ENCODE measurements at regions not wholly inside any gene's neighbourhood (a gene's known extent, or its start where the extent isn't known, plus 50 kb on each side); places are given as distances from the start of the nearest gene placed in this dataset.

DNA sequence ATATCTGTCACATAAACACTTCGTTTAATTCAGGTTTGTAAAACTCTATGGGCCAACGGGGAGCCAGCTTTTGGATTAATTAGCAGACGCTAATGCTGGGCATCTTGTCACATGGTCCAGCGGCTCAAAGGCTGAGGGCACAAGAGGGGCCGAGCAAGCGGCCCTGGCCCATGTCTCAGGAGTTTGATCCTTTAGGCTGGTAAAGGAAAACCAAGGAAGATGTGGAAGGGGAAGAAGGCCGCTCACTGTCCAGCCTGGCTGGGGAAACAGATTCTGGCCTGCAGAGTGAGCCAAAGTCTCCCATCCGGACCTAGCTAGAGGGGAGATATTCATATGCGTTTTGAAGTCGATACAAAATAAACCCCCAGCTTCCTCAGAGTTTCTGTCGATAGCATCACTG, 248.6 kb upstream of the SIX2 start:
- no peaks in the 10 kb centered on the region for H3K36me3 Mint-ChIP-seq (ENCODE audit: low read depth)
- no peak for ATAC-seq
- H3K27ac Mint-ChIP-seq, result no peak overlapping the region
- DNase-seq, result no peak
- H3K4me3 Mint-ChIP-seq, result no peak overlapping the region
- peaks cover under 1% of the 10 kb centered on the region for H3K4me1 Mint-ChIP-seq
- H3K27me3 Mint-ChIP-seq, result peaks cover 3% of the 10 kb centered on the region
- no peaks in the 10 kb centered on the region for H3K9me3 Mint-ChIP-seq

DNA sequence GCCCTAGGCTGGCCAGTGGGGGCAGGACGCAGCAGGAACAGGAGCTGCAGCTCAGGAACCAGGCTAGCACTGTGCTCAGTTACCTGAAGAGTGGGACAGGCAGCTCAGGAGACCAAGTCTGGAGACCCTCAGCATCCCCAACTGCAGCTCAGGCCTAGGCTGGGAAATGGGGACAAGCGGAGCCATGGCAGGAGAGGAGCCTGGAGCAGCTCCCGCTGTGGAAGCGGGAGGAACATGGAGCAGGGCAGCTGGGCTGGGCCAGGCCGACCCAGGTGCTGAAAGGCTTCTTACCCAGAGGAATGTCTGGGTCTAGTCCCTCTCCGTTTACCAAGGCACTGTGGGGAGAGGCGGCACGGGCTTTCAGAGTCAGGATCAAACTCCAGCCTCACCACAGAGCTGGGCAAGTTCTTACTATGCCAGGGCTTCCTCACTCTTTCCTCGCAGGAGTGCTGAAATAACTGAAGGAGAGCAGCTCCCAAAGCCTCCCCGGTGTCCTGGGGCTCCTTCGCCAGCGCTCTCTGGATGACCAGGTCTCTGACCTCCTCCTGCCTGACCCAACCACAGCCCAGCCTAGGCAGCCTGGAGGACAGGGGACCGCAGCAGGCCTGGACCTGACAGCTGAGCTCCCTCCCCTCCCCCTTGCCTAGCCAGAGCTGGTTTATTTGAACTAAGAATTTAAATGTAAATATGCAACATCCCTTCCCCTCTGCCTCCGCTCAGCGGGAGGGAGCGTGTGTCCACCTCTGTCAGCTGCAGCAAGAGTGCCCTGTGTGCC, 247.8 kb upstream of the SIX2 start:
- ATAC-seq, result no peak
- no peaks in the 10 kb centered on the region for H3K27me3 Mint-ChIP-seq
- no peak overlapping the region for H3K4me3 Mint-ChIP-seq
- no peaks in the 10 kb centered on the region for H3K4me1 Mint-ChIP-seq
- no peak for DNase-seq
- H3K9me3 Mint-ChIP-seq, result no peaks in the 10 kb centered on the region
- no peaks in the 10 kb centered on the region for H3K36me3 Mint-ChIP-seq (ENCODE audit: low read depth)
- no peak overlapping the region for H3K27ac Mint-ChIP-seq

DNA sequence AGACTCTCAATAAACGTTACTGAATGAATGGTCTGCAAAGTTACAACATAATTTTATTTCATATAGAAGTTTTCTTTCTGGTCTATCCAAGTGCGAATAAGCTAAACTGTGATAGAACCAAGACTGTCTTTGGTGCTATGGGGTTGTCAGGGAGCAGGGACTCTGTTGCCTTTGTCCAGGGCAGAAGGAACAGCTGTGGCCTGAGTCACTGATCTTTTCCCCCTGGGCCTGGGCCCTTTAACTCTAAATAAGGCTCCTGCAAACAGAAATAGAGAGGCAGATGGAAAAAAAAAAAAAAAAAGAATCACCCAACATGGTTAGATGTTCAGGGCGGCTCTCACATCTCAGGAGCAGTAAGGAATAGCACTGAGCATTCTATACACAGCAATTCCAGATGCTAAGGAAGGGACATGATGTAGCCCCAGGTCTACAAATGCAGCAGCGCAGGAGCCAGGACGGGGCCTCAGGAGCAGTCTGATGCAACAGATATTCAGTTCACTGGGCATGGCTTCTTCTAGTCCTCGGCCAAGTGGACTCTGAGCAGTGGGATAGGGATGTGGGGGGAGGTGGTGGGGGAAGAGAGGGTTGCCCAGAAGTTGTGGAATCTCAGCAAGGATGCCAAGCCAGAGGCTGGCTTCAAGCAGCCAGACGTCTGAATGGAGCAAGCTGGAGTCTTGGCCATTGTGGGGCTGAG, 247.1 kb upstream of the SIX2 start:
- no peaks in the 10 kb centered on the region for H3K4me1 Mint-ChIP-seq
- no peak for DNase-seq
- H3K36me3 Mint-ChIP-seq (ENCODE audit: low read depth), result no peaks in the 10 kb centered on the region
- H3K9me3 Mint-ChIP-seq, result no peaks in the 10 kb centered on the region
- no peak overlapping the region for H3K27ac Mint-ChIP-seq
- ATAC-seq, result no peak
- H3K4me3 Mint-ChIP-seq, result no peak overlapping the region
- no peaks in the 10 kb centered on the region for H3K27me3 Mint-ChIP-seq

DNA sequence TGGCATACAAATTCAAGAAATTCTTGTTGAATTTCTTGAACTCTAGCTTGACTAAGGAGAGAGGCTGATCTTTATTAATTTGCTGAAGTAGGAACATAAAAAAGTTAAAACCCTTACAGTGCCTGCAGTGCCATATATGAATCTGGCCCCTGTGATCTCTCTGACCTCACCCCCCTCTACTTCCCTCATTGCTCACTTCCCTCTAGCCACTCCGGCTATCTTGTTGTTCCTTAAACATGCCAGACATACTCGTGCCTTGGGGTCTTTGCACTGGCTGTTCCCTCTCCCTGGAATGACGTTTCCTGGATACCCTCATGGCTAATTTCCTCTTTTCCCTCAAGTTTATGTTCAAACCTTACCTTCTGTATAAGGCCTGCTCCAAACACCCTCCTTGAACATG, 246.3 kb upstream of the SIX2 start:
- no peak for DNase-seq
- H3K9me3 Mint-ChIP-seq, result no peaks in the 10 kb centered on the region
- no peak overlapping the region for H3K4me3 Mint-ChIP-seq
- H3K27ac Mint-ChIP-seq, result no peak overlapping the region
- H3K27me3 Mint-ChIP-seq, result peaks cover 2% of the 10 kb centered on the region
- no peaks in the 10 kb centered on the region for H3K36me3 Mint-ChIP-seq (ENCODE audit: low read depth)
- H3K4me1 Mint-ChIP-seq, result no peaks in the 10 kb centered on the region
- ATAC-seq, result no peak

DNA sequence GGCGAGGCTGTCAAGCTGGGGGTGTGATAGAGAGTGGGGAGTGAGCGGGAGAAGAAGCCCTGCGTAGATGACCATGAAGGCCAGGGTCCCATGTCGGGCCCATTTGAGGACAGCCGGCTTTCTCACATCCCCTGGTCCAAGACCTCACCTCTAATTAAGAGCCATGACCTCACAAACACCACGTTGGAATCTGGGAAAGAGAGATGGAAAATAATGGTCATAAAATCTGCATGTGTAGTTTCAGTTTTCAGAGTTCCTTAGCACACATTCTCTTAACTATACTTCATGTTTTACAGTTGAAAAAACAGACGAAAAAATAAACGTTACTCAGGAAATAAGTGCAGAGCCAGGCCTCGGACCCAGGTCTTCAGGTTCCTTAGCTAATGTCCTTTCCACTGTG, 244.8 kb upstream of the SIX2 start:
- Mint-ChIP-seq H3K36me3 (ENCODE audit: low read depth) (no peaks in the 10 kb centered on the region), H3K27ac (no peak overlapping the region), H3K4me3 (no peak overlapping the region), H3K27me3 (peaks cover 4% of the 10 kb centered on the region), H3K4me1 (no peaks in the 10 kb centered on the region), H3K9me3 (no peaks in the 10 kb centered on the region)
- DNase-seq (no peak), ATAC-seq (no peak)

DNA sequence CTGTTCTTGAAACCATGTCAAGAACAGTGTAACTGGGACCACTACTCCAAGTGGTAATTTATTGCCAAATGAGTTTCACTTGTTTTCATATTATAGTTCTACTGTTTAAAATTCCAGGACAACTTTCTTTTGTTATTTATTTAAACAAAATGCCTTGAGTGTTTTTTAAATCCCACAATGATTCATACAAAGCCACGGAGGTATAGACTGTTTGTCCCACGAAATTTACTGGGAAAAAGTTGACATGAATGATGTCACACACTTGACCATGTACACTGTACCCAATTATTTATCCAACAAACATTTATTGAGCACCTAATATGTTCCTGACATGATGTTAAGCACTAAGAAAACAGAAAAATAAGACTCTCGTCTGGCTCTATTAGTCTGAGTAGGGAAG, 243.9 kb upstream of the SIX2 start:
- no peak overlapping the region for H3K27ac Mint-ChIP-seq
- ATAC-seq, result no peak
- no peaks in the 10 kb centered on the region for H3K36me3 Mint-ChIP-seq (ENCODE audit: low read depth)
- H3K9me3 Mint-ChIP-seq, result no peaks in the 10 kb centered on the region
- no peak for DNase-seq
- H3K4me3 Mint-ChIP-seq, result no peak overlapping the region
- H3K27me3 Mint-ChIP-seq, result peaks cover 6% of the 10 kb centered on the region
- no peaks in the 10 kb centered on the region for H3K4me1 Mint-ChIP-seq

DNA sequence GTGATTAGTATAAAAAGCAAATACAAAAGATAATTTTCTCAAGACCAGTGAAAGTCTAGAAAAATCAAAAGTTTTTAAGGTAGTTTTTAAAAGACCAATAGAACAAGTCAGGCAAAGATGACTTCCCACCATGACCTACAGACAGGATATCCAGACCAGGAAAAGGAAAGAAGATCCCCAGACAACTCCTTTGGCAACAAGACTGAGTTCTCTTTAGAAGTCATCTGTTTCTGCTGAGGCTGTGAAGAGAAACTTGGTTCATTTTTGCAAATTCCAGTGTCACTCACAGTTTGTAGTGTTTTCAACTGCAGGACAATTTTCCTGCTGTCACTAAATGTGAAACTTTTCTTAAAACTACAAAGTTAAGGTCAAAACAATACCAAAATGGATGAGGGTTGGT, 240.9 kb upstream of the SIX2 start:
- Mint-ChIP-seq H3K27ac (no peak overlapping the region), H3K27me3 (peaks cover 6% of the 10 kb centered on the region), H3K4me1 (no peaks in the 10 kb centered on the region), H3K36me3 (ENCODE audit: low read depth) (no peaks in the 10 kb centered on the region), H3K9me3 (no peaks in the 10 kb centered on the region), H3K4me3 (no peak overlapping the region)
- DNase-seq (no peak), ATAC-seq (no peak)

DNA sequence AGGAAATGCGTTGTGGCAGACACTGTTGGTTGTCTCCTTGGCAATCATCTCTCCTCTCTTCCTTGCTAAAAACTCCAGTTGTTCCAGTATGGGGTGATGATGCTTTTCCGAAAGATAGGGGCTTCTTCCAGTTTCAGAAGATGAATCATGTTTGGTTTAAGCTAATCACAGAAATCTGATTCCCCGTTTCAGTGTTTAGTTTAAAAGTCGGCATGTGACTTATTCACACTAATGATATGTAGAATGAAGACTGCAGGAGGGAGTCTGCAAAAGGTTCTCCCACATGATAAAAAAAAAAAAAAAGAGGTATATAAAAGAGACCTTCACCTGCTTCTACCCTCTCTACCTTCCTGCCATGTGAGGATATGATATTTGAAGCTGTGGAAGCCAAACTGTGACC, 239.0 kb upstream of the SIX2 start:
- no peaks in the 10 kb centered on the region for H3K4me1 Mint-ChIP-seq
- ATAC-seq, result no peak
- H3K27ac Mint-ChIP-seq, result no peak overlapping the region

DNA sequence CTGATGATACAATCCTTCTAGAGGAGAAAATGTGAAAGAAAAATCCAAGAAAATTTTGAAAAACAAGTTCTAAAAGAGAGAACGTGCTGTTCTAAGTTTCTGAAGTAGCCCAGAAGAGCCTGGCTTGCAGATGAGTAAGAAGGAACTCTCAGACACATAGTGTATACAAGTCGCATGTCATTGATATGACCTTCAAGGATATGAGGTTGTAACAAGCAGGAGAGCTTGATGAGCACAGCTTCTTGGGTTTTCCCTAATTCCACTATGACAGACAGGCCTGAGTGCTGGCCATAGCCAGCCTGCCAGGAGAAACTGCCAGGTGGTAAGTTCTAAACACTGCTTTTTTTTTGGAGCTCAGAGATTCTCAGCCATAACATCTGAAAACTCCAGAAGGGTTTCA, 235.7 kb upstream of the SIX2 start:
- no peaks in the 10 kb centered on the region for H3K36me3 Mint-ChIP-seq (ENCODE audit: low read depth)
- H3K27ac Mint-ChIP-seq, result no peak overlapping the region
- DNase-seq (no peak), ATAC-seq (no peak)
- H3K27me3 Mint-ChIP-seq, result peaks cover 13% of the 10 kb centered on the region
- no peaks in the 10 kb centered on the region for H3K4me1 Mint-ChIP-seq
- H3K9me3 Mint-ChIP-seq, result no peaks in the 10 kb centered on the region
- H3K4me3 Mint-ChIP-seq, result no peak overlapping the region

More for the DNA sequence above, 239.0 kb upstream of the SIX2 start:
- Mint-ChIP-seq H3K4me3 (no peak overlapping the region), H3K9me3 (no peaks in the 10 kb centered on the region), H3K36me3 (ENCODE audit: low read depth) (no peaks in the 10 kb centered on the region), H3K27me3 (peaks cover 6% of the 10 kb centered on the region)
- DNase-seq, result no peak

DNA sequence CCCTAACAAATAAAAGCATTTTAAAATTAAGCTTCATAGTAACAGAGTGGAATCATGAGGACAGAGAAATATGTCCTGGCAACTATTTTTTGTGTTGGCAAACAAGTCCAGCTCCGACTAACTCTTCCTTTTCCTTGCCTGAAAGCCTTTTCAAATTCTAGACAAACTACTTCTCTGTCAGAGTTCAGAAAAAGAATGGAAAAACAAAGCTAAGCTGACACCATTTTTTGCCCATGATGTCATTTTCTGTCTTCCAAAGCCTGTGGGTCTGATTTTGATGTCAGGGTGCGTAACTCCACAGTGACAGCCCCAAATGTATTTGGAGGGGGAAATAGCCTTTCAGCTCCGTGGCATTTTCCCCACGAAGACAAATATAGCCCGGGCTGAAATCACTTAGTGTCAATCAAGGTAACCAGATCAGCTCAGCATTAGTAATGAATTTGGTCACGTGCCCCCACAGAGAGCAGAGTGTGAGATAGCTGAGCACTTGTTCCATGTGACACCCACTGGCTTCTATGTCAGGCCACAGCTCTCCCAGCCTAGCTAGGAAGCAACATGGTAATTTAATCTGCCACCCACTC, 233.0 kb upstream of the SIX2 start:
- Mint-ChIP-seq H3K27me3 (peaks cover 8% of the 10 kb centered on the region), H3K27ac (no peak overlapping the region), H3K4me1 (peaks cover 8% of the 10 kb centered on the region), H3K36me3 (ENCODE audit: low read depth) (no peaks in the 10 kb centered on the region), H3K4me3 (no peak overlapping the region), H3K9me3 (no peaks in the 10 kb centered on the region)
- no peak for DNase-seq
- ATAC-seq, result peak; percentile 57

DNA sequence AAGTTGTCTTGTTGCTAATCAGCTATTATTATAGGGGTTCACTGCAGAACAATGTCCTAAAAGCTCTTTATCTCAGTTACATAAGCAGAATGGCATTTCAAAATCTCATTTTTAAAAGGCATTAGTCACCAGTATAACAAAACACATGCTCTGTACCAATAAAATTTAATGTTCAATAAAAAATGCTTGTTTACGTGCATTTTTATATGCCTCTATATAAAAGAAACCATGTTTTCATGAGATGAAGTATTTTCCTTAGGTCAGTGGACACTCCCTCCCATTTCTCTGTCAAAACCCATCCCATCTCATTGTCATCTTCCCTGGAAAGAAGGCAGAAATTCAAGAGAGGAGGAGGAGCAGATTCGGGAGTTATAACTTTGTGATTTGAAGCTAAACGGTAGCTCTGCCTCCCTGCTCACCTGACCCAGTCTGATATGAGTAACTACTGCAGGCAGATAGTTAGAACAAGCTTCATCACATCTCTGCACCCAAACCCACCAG, 231.9 kb upstream of the SIX2 start:
- Mint-ChIP-seq H3K9me3 (no peaks in the 10 kb centered on the region), H3K27ac (no peak overlapping the region), H3K4me3 (no peak overlapping the region), H3K36me3 (ENCODE audit: low read depth) (no peaks in the 10 kb centered on the region), H3K4me1 (peaks cover 9% of the 10 kb centered on the region), H3K27me3 (peaks cover 8% of the 10 kb centered on the region)
- no peak for ATAC-seq
- DNase-seq, result no peak

DNA sequence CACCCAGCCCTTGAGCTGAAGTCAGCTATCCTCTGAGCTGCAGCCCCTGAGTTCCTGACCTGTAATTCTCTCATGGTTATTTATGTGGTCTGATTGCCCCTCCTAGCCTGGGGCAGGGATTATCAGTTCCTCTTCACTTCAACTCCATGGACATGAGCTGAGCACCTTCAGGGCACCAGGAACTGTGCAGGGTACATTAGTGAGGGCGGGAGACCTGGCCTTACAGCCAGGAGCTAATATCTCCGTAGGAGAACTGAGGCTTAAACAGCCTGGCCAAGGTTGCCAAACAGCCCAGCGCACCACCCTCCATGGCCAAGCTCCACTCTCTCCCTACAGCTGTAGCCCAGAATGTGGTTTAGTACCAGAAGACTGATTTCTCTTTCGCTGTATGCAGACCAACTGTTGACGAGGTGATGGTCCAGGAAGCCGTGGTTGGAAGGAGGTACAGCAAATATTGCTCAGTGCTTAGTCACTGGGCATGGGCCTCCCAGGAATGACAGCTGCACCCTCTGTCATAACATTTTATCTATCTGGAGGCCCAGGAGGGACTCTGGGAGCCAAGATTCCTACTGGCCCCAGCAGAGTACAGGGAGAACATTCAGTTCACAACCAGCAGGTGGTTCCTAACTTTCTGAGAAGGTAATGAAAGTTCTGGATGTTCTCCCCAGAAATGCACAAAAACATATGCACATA, 228.7 kb upstream of the SIX2 start:
- DNase-seq (peak; percentile 30), ATAC-seq (peak; percentile 93)
- H3K9me3 Mint-ChIP-seq, result no peaks in the 10 kb centered on the region
- H3K27ac Mint-ChIP-seq, result peak overlapping the region; percentile 28
- H3K4me3 Mint-ChIP-seq, result no peak overlapping the region
- no peaks in the 10 kb centered on the region for H3K36me3 Mint-ChIP-seq (ENCODE audit: low read depth)
- peaks cover 13% of the 10 kb centered on the region for H3K27me3 Mint-ChIP-seq
- peaks cover 9% of the 10 kb centered on the region for H3K4me1 Mint-ChIP-seq

DNA sequence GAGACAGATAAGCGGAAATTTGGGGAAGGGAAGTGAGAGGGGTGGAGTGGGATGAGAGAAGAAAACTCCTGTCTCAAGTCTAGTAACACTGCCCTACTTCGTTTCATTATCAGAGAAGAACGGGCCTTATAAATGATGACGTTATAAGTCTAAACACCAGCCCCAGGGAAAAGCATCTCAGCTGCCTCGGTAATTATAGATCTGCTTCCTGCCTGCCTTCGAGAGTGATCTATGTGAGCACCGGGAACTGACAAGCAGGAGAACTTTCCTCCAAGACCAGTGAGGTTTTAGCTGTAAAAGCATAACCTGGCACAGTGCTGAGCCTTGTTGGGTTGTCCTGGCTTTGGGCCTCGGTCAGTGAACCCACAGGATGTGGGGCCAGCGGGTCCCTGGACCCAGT, 227.9 kb upstream of the SIX2 start:
- H3K27me3 Mint-ChIP-seq, result peaks cover 7% of the 10 kb centered on the region
- no peak for ATAC-seq
- H3K36me3 Mint-ChIP-seq (ENCODE audit: low read depth), result no peaks in the 10 kb centered on the region
- no peak for DNase-seq
- H3K4me3 Mint-ChIP-seq, result no peak overlapping the region
- H3K9me3 Mint-ChIP-seq, result no peaks in the 10 kb centered on the region
- peaks cover 9% of the 10 kb centered on the region for H3K4me1 Mint-ChIP-seq
- H3K27ac Mint-ChIP-seq, result no peak overlapping the region

DNA sequence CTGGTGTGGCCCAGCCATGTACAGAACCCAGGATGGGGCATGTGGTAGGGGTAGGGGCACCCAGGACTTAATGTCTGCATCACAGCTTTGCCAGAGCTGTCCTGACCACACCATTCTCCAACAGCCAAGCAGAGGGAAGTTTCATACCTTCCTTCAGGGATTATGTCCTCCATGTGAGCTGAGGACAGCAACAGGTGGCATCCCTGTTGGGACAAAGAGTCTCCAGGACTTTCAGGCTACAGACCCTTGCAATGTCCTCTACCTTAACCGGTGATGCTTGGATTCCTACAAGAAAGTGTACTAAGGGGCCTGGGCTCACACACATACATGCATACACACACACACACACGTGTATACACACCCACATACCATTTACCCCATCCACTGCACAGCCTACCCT, 227.0 kb upstream of the SIX2 start:
- no peaks in the 10 kb centered on the region for H3K36me3 Mint-ChIP-seq (ENCODE audit: low read depth)
- H3K4me3 Mint-ChIP-seq, result no peak overlapping the region
- no peaks in the 10 kb centered on the region for H3K9me3 Mint-ChIP-seq
- peaks cover 6% of the 10 kb centered on the region for H3K27me3 Mint-ChIP-seq
- no peak for ATAC-seq
- no peak for DNase-seq
- no peak overlapping the region for H3K27ac Mint-ChIP-seq
- peaks cover 9% of the 10 kb centered on the region for H3K4me1 Mint-ChIP-seq

DNA sequence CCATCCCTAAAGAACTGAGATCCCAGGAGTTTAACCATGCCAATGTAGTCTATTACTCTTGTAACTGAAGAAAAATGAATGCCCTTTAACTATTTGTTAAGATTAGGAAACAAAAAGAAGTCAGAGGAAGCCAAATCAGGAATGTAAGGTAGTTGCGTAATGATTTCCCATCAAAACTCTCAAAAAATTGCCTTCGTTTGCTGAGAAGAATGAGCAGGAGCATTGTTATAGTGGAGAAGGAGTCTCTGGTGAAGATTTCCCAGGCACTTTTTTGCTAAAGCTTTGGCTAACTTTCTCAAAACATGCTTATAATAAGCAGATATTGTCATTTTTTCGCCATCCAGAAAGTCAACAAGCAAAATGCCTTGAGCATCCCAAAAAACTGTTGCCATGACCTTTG, 224.0 kb upstream of the SIX2 start:
- ATAC-seq, result no peak
- no peak overlapping the region for H3K27ac Mint-ChIP-seq
- peaks cover 7% of the 10 kb centered on the region for H3K4me1 Mint-ChIP-seq
- no peaks in the 10 kb centered on the region for H3K9me3 Mint-ChIP-seq
- no peak for DNase-seq
- H3K27me3 Mint-ChIP-seq, result peaks cover 7% of the 10 kb centered on the region
- H3K36me3 Mint-ChIP-seq (ENCODE audit: low read depth), result no peaks in the 10 kb centered on the region
- no peak overlapping the region for H3K4me3 Mint-ChIP-seq

Measured in activated naive CD8-positive, alpha-beta T cell treated with anti-CD3 and anti-CD28 coated beads, Interleukin-2, amount 50 U/mL, for 24 hours (primary cell).